Glomerular endothelial cell (primary cell): ENCODE measurements at regions not wholly inside any gene's neighbourhood (a gene's known extent, or its start where the extent isn't known, plus 50 kb on each side); places are given as distances from the start of the nearest gene placed in this dataset.
A peak's percentile ranks its signal among the peaks of the same experiment; 100 is the strongest.

Experiments
- DNase-seq: peaks from one replicate; pipeline ENCODE4 v3.0.0-alpha.2; 2011; ENCODE audit warnings: low read depth, low spot score; ENCODE audit errors: extremely low read depth

DNA sequence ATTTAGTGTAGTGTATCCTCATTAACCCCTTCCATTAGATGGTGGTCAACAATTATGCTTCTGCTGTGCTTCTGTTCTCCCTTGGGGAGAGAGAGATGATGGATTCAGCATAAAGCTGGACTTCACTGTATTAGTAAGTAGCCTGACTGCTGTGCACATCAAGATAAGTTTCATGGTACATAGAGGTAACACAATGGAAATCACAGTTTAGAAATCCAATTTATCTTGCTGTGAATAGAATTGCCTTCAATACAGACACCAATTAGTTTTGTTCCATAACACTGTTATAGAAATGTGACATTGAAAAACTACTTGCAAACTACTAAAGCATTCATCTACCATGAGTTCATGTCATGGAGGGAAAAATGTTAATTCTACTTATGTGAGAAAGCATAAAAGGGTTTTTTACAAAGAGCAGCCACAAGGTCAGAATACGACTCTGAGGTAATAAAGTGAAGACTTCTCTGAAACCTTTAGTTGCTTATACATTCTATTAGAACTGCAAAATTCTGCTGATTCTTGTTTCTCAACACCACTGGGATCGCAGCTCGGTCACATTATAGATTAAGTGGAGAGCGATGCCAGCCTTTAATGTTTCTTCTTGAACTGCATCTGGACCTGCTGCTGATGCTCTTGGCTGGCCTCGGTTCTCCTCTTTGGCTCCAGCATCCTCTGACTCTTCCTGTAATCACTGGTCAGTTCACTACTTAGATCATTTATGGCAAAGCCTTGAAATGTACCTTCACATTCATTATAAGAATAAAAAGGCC, 190.8 kb downstream of the ATP23 start:
- no peak for DNase-seq

DNA sequence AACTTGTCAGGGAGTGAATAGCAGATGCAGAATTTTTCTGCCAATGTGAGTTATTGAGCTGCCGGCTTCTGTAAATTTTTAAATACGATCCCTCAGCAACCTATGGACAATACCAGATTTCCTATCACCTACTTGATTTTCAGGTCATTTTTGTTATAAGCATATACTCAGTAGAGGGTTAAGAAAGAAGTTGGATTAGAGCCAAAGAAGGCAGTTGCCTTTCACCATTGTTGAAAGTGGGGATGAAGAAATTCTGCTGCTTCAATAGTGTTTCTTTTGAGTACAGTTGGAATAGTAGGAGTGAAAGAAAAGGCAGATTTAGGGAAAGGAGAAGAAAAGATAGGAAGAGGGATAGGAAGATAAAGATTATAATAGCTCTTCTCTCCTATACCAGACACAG, 197.1 kb downstream of the ATP23 start:
- no peak for DNase-seq

DNA sequence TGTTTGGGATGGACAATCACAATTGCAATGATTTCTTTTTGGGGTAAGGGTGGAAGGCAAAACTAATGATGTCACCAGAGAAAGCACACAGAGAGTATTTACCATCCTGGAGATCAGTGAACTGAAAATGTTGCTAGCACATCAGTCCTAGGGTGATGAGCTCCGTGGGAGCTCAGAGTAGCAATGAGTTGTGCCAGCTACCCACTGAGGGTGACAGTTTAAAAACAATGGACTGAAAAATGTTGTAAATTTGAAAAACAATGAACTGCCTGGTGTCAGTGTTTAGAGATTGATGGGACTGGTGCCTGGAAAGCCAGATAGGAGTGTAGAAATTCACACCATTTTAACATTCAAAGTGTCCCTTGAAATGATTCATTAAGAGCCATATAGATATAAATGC, 198.5 kb downstream of the ATP23 start:
- DNase-seq = no peak

DNA sequence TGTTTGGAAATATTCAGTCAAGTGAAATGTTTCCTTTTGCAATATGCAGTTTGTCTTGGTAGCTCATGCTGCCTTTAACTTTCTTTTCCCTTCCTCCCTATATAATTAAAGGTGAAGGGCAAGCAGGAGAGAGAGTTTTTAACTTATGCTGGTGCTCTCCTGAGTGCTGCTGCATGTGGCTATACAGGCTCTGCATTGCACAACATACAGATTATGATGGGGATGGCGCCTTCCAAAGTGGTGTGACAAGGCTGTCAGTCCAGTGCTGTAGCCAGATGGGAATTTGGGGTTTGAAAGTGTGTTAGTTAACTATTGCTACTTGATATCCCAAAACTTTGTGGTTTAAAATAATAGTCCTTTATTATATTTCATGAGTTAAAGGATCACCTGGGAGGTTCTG, 199.0 kb downstream of the ATP23 start:
- DNase-seq = no peak

DNA sequence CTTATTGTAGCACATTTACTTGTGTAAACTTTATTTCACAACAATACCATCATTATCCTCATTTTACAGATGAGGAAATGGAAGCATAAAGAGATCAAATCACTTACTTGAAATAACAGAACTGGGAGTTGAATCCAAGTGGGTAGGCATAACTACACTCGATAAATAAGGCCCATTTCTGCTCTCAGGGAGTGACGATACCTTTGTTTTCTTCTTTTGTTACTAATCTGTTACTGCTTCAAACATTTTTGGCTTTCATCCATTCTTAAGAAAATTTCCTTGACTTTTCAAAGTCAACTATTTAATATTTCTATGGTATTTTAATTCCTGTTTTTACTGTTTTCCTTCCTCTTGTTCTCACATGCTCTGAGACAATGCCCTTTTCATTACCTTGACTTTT, 201.6 kb downstream of the ATP23 start:
- DNase-seq = no peak

DNA sequence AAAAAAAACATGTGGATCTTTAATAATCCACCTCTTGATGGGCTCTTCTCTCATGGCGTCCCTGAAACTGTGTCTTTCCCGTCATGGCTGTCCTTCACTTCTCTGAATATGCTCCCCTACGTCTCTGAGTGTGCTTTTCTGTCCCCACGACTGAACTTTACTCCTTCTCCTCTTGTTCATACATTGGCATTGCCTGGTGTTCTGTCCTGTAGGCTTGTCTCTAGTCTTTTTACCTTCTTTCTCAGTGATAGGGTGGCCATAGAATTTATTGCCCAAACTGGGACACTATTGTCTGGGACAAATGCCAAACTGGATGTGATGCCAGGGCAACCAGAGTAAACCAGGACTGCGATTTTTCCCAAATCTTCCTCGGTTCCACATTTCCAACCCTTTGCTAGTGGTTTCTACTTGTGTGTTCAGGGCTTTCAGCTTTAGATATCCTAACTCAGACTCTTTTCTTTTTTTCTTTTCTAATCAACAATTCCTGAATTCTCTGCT, 202.2 kb downstream of the ATP23 start:
- DNase-seq = no peak

DNA sequence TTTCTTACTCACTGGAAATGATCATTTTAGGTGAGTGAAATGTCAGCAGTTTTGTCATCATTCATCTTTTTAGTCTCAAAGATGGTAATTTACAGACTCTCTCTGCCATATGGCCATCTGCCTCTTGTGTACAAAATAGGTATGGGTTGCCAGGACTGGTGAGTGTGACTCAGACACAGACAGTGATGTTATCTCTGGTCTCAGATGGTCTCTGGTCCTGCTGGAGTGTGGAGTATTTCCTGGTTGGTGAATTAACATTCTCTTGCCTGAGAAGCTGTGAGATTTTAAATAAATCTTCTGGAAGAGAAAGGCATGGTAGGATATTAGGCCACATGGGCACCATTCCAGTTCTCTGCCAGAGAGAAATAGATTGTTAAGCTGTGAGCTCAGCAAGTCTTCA, 207.0 kb downstream of the ATP23 start:
- DNase-seq = peak; percentile 86

DNA sequence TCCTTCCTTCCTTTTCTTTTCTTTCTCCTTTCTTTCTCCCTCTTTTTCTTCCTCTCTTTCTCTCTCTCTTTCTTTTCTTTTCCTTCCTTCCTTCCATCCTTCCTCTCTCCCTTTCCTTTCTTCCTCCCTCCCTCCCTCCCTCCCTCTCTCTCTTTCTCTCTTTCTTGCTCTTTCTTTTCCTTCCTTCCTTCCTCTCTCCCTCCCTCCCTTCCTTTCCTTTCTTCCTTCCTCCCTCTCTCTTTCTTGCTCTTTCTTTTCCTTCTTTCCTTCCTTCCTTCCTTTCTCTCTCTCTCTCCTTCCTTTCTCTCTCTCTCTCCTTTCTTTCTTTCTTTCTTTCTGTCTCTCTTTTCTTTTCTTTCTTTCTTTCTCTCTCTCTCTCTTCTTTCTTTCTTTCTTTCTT, 207.6 kb downstream of the ATP23 start:
- DNase-seq = no peak

DNA sequence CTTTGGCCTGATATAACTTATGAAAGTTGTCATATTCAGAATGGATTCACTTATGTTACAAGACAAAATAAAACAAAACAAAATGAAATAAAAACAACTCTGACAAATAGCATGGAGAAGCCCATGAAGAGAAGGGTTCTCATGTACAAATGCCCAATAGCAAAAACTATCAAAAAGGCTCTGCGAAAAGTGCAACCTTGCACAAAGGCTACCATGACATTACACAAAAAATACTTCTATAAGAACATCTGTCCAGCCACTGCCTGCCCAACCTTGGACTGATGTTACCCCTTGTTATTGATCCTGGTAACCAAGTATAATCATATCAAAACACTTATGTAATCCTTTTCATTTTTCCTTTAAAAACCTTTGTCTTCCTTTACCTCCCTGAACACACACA, 213.0 kb downstream of the ATP23 start:
- no peak for DNase-seq

DNA sequence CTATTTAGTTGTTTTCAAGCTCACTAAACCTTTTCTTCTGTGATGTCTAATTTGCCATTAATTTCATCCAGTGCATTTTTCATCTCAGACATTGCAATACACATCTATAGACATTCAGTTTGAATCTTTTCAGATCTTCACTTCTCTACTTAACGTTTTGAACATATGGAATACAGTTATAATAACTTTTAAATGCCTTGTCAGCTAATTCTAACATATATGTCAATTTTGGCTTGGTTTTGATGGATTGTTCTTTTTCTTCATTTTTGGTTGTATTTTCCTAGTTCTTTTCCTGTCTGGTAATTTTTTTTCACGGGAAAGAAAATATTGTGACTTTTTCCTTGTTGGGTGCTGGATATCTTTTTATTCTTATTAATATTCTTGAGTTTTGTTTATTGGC, 215.3 kb downstream of the ATP23 start:
- DNase-seq = no peak

DNA sequence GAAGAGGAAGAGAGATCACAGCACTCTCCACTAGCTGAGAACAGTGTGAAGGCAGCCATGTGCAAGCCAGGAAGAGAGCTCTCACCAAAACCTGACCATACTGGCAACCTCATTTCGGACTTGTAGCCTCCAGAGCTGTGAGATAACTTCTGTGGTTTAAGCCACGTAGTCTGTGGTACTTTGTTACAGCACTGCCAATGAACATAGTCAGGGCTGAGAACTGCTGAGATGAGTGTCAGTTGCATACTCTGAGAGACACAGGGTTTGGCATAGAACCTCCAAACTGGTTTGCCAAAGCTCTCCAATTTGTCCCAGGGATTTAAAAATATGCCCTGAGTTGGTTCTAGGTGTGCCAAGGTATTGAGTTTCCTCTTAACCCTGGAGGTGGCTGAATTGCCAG, 218.6 kb downstream of the ATP23 start:
- DNase-seq = no peak

DNA sequence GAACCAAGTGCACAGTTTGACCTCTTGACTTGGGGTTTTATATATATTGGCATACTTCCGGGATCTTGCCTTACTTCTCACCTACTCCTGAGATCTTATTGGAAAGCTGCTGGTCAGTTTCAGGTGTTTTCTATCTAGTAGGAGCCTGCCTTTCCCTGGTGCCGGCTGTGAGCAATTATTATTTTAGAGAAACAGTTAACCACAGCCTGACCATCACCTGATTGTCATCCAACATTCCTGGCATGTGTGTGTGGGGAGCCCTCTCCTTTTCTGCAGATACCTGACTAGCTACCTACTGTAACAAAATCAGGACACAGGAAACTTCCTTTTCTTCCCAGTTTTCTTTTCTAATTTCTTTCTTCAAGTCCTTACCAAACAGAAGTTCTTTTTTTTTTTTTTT, 220.4 kb downstream of the ATP23 start:
- no peak for DNase-seq

DNA sequence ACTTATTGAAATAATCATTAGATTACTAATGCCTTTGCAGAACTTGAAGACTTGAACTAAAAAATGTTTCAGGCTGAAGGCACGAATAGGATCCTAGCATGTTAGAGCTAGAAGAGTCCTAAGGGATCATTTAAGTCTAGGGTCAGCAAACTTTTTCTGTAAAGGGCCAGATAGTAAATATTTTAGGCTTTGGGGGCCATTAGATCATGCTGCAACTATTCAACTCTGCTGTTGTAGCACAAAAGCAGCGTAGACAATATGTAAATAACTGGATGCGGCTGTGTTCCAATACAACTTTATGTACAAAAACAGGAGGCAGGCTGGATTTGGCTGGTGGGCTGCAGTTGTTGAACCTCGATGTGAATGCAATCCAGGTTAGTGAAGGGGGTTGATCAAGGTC, 221.7 kb downstream of the ATP23 start:
- no peak for DNase-seq

DNA sequence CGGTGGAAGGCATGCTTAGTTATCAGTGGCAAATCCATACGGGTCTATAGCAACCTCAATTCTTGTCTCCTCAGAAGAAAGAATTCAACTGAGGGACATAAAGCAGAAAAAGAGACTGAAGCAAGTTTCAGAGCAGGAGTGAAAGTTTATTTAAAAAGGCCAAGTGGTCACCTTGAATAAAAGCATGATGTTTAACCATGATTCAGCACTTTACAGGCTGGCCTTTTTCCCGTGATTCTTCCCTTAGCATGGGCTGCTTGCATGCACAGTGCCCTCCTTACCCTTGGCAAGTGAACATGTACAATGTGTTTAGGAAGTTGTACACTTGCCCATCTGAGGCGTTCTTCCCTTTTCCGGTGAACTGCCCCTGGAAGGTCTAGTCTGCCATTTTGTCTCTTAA, 225.3 kb downstream of the ATP23 start:
- no peak for DNase-seq

DNA sequence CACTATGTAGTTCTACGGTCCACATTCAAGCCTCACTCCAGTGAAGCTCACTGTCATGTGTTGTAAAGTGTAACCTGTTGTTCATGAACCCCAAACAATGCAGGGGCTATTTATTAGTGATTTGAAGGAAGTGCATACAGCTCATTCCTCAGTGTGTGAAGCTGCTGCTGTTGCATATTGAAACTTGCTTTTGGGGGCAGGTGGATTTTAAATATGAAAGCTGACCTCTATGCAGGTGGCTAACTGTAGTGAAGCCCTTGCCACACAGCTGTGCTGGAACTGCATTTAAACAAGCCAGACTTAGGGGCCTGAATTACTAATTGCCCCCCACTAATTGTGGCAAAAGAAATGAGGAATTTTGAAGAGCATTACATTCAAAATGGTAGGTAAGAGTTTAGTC, 226.3 kb downstream of the ATP23 start:
- no peak for DNase-seq

DNA sequence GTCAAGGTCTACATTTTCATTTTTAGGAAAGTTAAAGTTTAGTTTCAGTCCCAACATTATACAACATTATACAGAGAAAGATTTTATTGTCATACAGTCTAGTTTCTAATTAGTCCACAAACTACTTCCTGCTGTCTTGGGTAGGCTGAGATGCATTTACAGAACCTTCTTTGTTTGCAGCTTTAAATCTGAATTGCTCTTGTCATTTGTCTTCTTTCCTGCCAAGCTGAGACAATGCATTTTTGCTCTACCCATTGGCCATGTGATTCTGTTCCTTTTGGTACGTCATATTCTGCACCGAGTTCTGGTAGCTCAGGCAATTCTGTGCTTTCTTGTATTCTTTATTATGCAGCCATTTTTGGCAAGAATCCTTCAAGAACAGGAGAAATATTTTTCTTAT, 228.5 kb downstream of the ATP23 start:
- DNase-seq = no peak

DNA sequence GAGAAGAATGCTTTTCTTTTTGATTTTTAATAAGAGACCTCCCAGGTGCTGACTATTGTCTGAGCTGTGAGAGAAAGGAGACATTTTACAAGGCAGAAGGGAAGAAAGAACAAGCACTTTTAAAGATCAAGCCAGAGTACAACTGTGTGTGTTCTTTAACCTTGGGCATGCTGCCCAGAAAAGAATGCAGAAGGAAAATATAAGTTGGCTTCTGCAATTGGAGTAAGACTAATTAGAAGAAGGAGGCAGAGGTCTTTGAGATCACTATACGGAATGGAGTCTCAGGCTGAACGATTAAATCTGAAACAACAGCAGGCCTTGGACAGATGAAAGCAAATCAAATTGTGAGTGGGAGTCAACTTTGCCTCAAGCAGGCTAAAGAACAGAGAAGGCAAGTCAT, 230.5 kb downstream of the ATP23 start:
- DNase-seq = no peak

DNA sequence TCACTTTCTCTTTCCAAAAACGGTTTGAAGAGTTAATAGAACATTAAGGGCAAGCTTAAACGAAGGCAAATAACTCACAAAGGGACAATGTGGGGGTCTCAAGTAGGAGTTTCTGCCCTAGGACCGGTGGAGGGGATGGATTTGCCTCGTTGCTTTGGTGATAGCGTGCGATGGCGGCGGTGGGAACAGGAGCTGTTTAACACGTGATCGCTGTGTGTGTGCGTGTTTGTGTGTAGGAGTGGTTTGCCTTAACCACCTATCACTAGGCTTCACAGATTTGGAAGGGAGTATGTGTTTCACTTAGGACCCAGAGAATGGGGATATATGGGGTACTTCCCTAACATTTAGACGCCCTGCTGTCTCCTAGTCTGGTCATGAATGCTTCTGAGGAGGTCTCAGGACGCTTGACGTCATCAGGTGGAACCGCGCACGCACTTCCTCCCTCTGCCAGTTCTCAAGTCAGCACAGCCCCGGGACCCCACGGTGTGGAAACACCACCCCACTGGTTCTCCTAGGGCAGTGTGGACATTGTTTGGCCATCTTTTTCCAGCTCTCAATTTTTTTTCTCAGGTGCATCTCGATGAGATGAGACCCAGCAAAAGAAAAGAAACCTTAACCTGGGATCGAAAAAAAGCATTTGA, 231.2 kb downstream of the ATP23 start:
- DNase-seq = no peak

DNA sequence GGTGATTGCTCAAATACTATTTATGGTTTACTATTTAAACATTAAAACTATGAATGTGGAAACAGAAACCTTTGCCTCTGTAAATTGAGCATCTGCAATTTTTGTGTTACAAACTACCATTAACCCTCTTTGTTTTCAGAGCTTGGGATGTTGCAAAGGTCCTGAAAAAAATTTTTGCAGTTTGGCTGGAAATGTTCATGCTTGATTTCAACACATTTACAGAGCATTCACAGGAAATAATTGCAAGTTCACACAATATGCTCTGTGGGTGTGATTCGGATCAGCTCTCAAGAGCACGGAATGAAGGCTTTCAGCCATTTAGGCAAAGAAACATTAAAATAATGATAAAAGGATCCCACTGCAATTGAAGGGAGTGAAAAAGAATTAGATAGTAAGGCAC, 232.9 kb downstream of the ATP23 start:
- no peak for DNase-seq

DNA sequence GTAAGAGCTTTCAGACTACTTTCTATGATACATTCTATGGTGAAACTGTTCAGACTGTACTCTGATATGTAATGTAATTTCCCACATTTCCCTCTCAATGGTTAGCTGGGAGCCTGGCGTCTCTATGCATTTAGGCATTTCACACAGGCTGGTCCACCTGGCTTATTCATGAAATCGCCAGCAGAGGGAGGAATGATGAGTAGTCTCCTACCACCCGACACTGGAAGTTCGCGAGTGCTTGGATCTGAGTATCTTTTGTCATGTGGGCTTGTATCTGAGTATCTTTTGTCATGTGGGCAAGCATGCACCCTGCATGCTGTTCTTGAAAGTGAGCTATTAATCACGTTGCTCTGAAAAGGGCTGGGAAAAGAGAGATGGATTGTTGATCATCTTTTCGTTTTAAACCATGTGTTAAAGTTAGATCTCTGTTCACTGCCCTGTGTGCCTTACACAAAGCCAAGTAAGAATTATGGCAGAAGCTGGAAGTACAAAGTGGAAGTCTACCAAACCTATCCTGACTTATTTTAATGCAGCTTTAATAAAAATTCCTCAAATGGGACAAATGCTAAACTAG, 235.0 kb downstream of the ATP23 start:
- peak; percentile 14 for DNase-seq

DNA sequence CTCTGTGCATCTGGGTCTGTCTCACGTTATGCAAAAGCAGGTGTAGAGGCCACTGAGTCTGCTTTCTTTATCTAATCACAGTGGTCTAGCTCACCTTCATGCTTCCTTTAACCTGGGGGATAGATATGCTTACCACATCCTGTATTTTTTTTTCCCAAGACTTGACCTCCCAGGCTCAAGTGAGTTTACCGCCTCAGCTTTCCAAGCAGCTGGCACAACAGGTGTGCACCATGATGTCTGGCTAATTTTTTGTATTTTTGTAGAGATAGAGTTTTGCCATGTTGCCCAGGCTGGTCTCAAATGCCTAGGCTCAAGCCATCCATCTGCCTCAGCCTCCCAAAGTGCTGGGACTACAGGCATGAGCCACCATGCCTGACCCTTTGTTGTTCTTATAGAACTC, 236.0 kb downstream of the ATP23 start:
- no peak for DNase-seq

DNA sequence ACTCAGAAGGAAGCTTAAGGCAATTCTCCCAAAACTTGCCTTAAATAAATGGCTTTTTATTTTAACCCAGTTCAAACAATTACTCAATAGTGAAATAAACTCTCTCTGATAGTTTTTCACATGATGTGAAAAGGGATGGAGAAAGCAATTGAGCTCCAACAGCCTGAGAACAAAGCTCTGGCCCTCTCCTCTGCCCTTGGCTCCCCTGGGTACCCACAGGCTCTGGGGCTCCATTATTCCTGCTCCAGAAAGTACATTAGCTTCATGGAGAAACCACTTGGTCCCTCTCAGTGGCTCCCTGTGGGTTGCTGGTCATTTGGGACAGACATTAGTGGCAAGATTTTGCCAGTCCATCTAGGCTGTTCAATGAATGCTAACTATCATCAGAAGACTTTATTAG, 242.8 kb downstream of the ATP23 start:
- no peak for DNase-seq
